IMR-90 (cell line): ENCODE measurements at regions not wholly inside any gene's neighbourhood (a gene's known extent, or its start where the extent isn't known, plus 50 kb on each side); places are given as distances from the start of the nearest gene placed in this dataset.

Experiments used
- ATAC-seq: fragments of 200-7000 bp; cut with Tn5 transposase; 2 replicates; pipeline ENCODE4 v1.9.1; 2020; ENCODE audit warnings: low read depth, mild to moderate bottlenecking, moderate library complexity
- BruUV-seq: library from RNA; stranded (reverse); fragments of 400-500 nt; replicated peaks from 2 replicates; lab custom pipeline; 2021; lab: Mats Ljungman, UMichigan
- CTCF ChIA-PET: fragments of 300-600 bp; formaldehyde crosslinking; extraction: SDS; loops from one replicate; lab custom pipeline; 2021; ENCODE audit warnings: antibody characterized with exemption; lab: Yijun Ruan, JAX
- POLR2A ChIA-PET: fragments of 300-600 bp; sonication (Branson Sonifier 250); formaldehyde crosslinking; loops from one replicate; lab custom pipeline; 2022; ENCODE audit warnings: antibody characterized with exemption; ENCODE audit not compliant: unreplicated experiment; lab: Charles Lee
- DNase-seq: peaks from one replicate; pipeline ENCODE4 v3.0.0; 2013
- H2AFZ ChIP-seq: replicated peaks from 2 replicates; pipeline ENCODE3; 2013; ENCODE audit warnings: low read length, mild to moderate bottlenecking; ENCODE audit not compliant: poor library complexity
- H2AK5ac ChIP-seq: 2 replicates; pipeline ENCODE4 v1.6.1; 2013; ENCODE audit warnings: low read depth, low read length, inconsistent platforms
- H2AK9ac ChIP-seq: replicated peaks from 2 replicates; pipeline ENCODE3; 2013; ENCODE audit warnings: mild to moderate bottlenecking, low read depth, low read length, moderate library complexity; ENCODE audit not compliant: poor library complexity
- H2BK120ac ChIP-seq: 2 replicates; pipeline ENCODE4 v1.6.1; 2013; ENCODE audit warnings: low read depth, low read length, inconsistent platforms
- H2BK15ac ChIP-seq: 3 replicates; pipeline ENCODE4 v1.6.1; 2013; ENCODE audit warnings: low read depth, low read length, inconsistent platforms
- H2BK20ac ChIP-seq: 2 replicates; pipeline ENCODE4 v1.6.1; 2013; ENCODE audit warnings: low read depth, mild to moderate bottlenecking, inconsistent platforms, low read length, moderate library complexity
- H2BK5ac ChIP-seq: 2 replicates; pipeline ENCODE4 v1.6.1; 2013; ENCODE audit warnings: mild to moderate bottlenecking, low read depth, low read length, inconsistent platforms; ENCODE audit not compliant: poor library complexity, severe bottlenecking
- H3K14ac ChIP-seq: replicated peaks from 2 replicates; pipeline ENCODE4 v1.6.1; 2013; ENCODE audit warnings: low read depth, low read length, inconsistent platforms
- H3K18ac ChIP-seq: 2 replicates; pipeline ENCODE4 v1.6.1; 2013; ENCODE audit warnings: low read depth, low read length, control low read depth
- H3K23ac ChIP-seq: 2 replicates; pipeline ENCODE4 v1.6.1; 2013; ENCODE audit warnings: low read depth, low read length, inconsistent platforms
- H3K27ac ChIP-seq: 2 replicates; pipeline ENCODE4 v1.5.1; 2013; ENCODE audit warnings: mild to moderate bottlenecking, control low read depth, low read length; ENCODE audit not compliant: insufficient read depth
- H3K27me3 ChIP-seq: 2 replicates; pipeline ENCODE4 v1.6.1; 2013; ENCODE audit warnings: low read length; ENCODE audit not compliant: control insufficient read depth, insufficient read depth
- H3K36me3 ChIP-seq: 2 replicates; pipeline ENCODE4 v1.6.1; 2013; ENCODE audit warnings: low read length, mixed read lengths; ENCODE audit not compliant: control insufficient read depth, insufficient read depth
- H3K4ac ChIP-seq: 2 replicates; pipeline ENCODE4 v1.6.1; 2013; ENCODE audit warnings: low read depth, low read length, inconsistent platforms
- H3K4me1 ChIP-seq: 2 replicates; pipeline ENCODE4 v1.6.1; 2013; ENCODE audit warnings: low read length, mixed read lengths; ENCODE audit not compliant: control insufficient read depth, insufficient read depth
- H3K4me2 ChIP-seq: 2 replicates; pipeline ENCODE4 v1.6.1; 2013; ENCODE audit warnings: low read depth, mild to moderate bottlenecking, control low read depth, low read length, moderate library complexity
- H3K4me3 ChIP-seq: 2 replicates; pipeline ENCODE4 v1.5.1; 2013; ENCODE audit warnings: low read depth, mild to moderate bottlenecking, control low read depth, low read length, moderate library complexity; ENCODE audit not compliant: insufficient read depth
- H3K56ac ChIP-seq: 2 replicates; pipeline ENCODE4 v1.6.1; 2013; ENCODE audit warnings: low read length, inconsistent platforms; ENCODE audit not compliant: insufficient read depth; ENCODE audit errors: extremely low read depth
- H3K79me1 ChIP-seq, 2 experiments: 2 replicates each; pipeline ENCODE4 v1.6.1; 2013; ENCODE audit warnings: low read length in 2 of 2, inconsistent platforms in 1 of 2, low read depth in 1 of 2
- H3K9ac ChIP-seq: 2 replicates; pipeline ENCODE4 v1.6.1; 2013; ENCODE audit warnings: low read depth, low read length, control low read depth
- H3K9me1 ChIP-seq: 2 replicates; pipeline ENCODE4 v1.6.1; 2013; ENCODE audit warnings: low read length, inconsistent platforms; ENCODE audit not compliant: insufficient read depth
- H3K9me3 ChIP-seq: 2 replicates; pipeline ENCODE4 v1.6.1; 2013; ENCODE audit warnings: low read length; ENCODE audit not compliant: control insufficient read depth, insufficient read depth
- H4K20me1 ChIP-seq: 2 replicates; pipeline ENCODE4 v1.6.1; 2013; ENCODE audit warnings: low read length, inconsistent platforms; ENCODE audit not compliant: insufficient read depth
- H4K5ac ChIP-seq: 2 replicates; pipeline ENCODE4 v1.6.1; 2013; ENCODE audit warnings: mild to moderate bottlenecking, low read depth, low read length, control low read depth
- H4K8ac ChIP-seq, 2 experiments: 2 replicates each; pipeline ENCODE4 v1.6.1; 2013; ENCODE audit warnings: low read depth in 2 of 2, low read length in 2 of 2, control low read depth in 1 of 2, inconsistent platforms in 1 of 2
- H4K91ac ChIP-seq: 2 replicates; pipeline ENCODE4 v1.6.1; 2013; ENCODE audit warnings: low read depth, low read length, inconsistent platforms; ENCODE audit not compliant: insufficient read depth
- BHLHE40 ChIP-seq: fragments of 150-350 bp; IDR thresholded peaks from 2 replicates; pipeline ENCODE4 v1.6.1; 2016; ENCODE audit warnings: mild to moderate bottlenecking, low read depth, low read length
- CEBPB ChIP-seq: IDR thresholded peaks from 2 replicates; pipeline ENCODE4 v1.6.1; 2012; ENCODE audit warnings: low read depth, low read length, improper control_type of control experiment
- CHD1 ChIP-seq: IDR thresholded peaks from 2 replicates; pipeline ENCODE4 v1.6.1; 2012; ENCODE audit warnings: low read depth, low read length, improper control_type of control experiment
- CTCF ChIP-seq: conservative IDR thresholded peaks from 2 replicates; pipeline ENCODE4 v1.5.1; 2012; ENCODE audit warnings: mild to moderate bottlenecking, low read depth, low read length, improper control_type of control experiment
- ELK1 ChIP-seq: fragments of 150-350 bp; IDR thresholded peaks from 2 replicates; pipeline ENCODE4 v1.6.1; 2016; ENCODE audit warnings: low read depth, mild to moderate bottlenecking, low read length, moderate library complexity, borderline replicate concordance
- FOS ChIP-seq: fragments of 150-350 bp; IDR thresholded peaks from 2 replicates; pipeline ENCODE4 v1.6.1; 2016; ENCODE audit warnings: low read depth, low read length
- MAFK ChIP-seq: IDR thresholded peaks from 2 replicates; pipeline ENCODE4 v1.6.1; 2012; ENCODE audit warnings: low read depth, low read length, improper control_type of control experiment
- MAZ ChIP-seq: IDR thresholded peaks from 2 replicates; pipeline ENCODE4 v1.6.1; 2012; ENCODE audit warnings: low read depth, mild to moderate bottlenecking, low read length, improper control_type of control experiment, moderate library complexity, borderline replicate concordance
- MXI1 ChIP-seq: IDR thresholded peaks from 2 replicates; pipeline ENCODE4 v1.6.1; 2012; ENCODE audit warnings: low read depth, mild to moderate bottlenecking, low read length, moderate library complexity, borderline replicate concordance
- NFE2L2 ChIP-seq: fragments of 150-350 bp; IDR thresholded peaks from 2 replicates; pipeline ENCODE4 v1.6.1; 2016; ENCODE audit warnings: low read depth, mild to moderate bottlenecking, low read length
- POLR2A ChIP-seq: IDR thresholded peaks from 2 replicates; pipeline ENCODE4 v1.6.1; 2012; ENCODE audit warnings: mild to moderate bottlenecking, low read depth, low read length
- RAD21 ChIP-seq: IDR thresholded peaks from 2 replicates; pipeline ENCODE4 v1.6.1; 2012; ENCODE audit warnings: low read length, improper control_type of control experiment
- RCOR1 ChIP-seq: IDR thresholded peaks from 2 replicates; pipeline ENCODE4 v1.6.1; 2012; ENCODE audit warnings: mild to moderate bottlenecking, low read length, improper control_type of control experiment; ENCODE audit not compliant: insufficient replicate concordance
- RFX5 ChIP-seq: IDR thresholded peaks from 2 replicates; pipeline ENCODE4 v1.8.0; 2012; ENCODE audit warnings: low read depth, mild to moderate bottlenecking, low read length, moderate library complexity
- SMC3 ChIP-seq: fragments of 150-350 bp; IDR thresholded peaks from 2 replicates; pipeline ENCODE4 v1.6.1; 2016; ENCODE audit warnings: low read depth, mild to moderate bottlenecking, antibody characterized with exemption, low read length, moderate library complexity
- USF2 ChIP-seq: fragments of 150-350 bp; IDR thresholded peaks from 2 replicates; pipeline ENCODE4 v1.6.1; 2017; ENCODE audit warnings: mild to moderate bottlenecking, antibody characterized with exemption, low read length, low read depth
- WGBS, 2 experiments: methylation state at CpG; one replicate each; pipeline versions ENCODE4 v1.1.5 to v1.1.7; 2013; ENCODE audit warnings: missing lambda C conversion rate in 2 of 2; ENCODE audit not compliant: insufficient read length in 1 of 2; ENCODE audit errors: extremely low coverage in 2 of 2; 5-methylcytosine and 5-hydroxymethylcytosine counted together
- dilution Hi-C: fragments of 300-500 bp; cut with HindIII; formaldehyde crosslinking; loops from one replicate; pipeline ENCODE4 v1.14.3; 2018; ENCODE audit warnings: low sequenced_read_pairs; ENCODE audit not compliant: unreplicated experiment
- in situ Hi-C: fragments of 300-500 bp; cut with MboI; formaldehyde crosslinking; loops from 3 replicates; pipeline ENCODE4 v1.14.3; 2019; ENCODE audit warnings: low sequenced_read_pairs, inconsistent platforms, mixed read lengths
- intact Hi-C: fragments of 100-400 bp; cut with micrococcal nuclease; formaldehyde crosslinking; loops from 2 replicates; pipeline ENCODE4 v1.10.0; 2022

GRCh38 chr1:195866781-195867222 is 741.4 kb downstream of the KCNT2 start:
- no peak overlapping the region for H3K27ac ChIP-seq
- H4K20me1 ChIP-seq, result no peaks in the 10 kb centered on the region
- WGBS, 2 experiments, result no CpG with 5 or more reads among the region's 1 CpG
- H4K5ac ChIP-seq, result no peak overlapping the region
- H3K56ac ChIP-seq, result no peak overlapping the region
- no peak overlapping the region for H2BK15ac ChIP-seq
- H3K27me3 ChIP-seq, result no peaks in the 10 kb centered on the region
- no peak overlapping the region for H2AFZ ChIP-seq
- DNase-seq (no peak), ATAC-seq (no peak)
- no peaks in the 10 kb centered on the region for H3K36me3 ChIP-seq
- H2AK5ac ChIP-seq, result no peak overlapping the region
- H3K79me1 ChIP-seq, result no peaks in the 10 kb centered on the region
- TF ChIP-seq FOS (no peak), CHD1 (no peak), MAZ (no peak), BHLHE40 (no peak), CTCF (no peak), MAFK (no peak), USF2 (no peak), SMC3 (no peak), NFE2L2 (no peak), RFX5 (no peak), RCOR1 (no peak), MXI1 (no peak), POLR2A (no peak), ELK1 (no peak), RAD21 (no peak), CEBPB (no peak)
- H3K18ac ChIP-seq, result no peak overlapping the region
- H2BK120ac ChIP-seq, result no peak overlapping the region
- no peak overlapping the region for H3K4me2 ChIP-seq
- intact Hi-C loops (no loop called here), dilution Hi-C loops (no loop called here), in situ Hi-C loops (no loop called here)
- no peaks in the 10 kb centered on the region for H3K9me1 ChIP-seq
- H3K9me3 ChIP-seq, result no peaks in the 10 kb centered on the region
- POLR2A ChIA-PET, result no interaction called here
- no peak overlapping the region for H4K91ac ChIP-seq
- H3K4me1 ChIP-seq, result no peaks in the 10 kb centered on the region
- no peak overlapping the region for H3K4me3 ChIP-seq
- CTCF ChIA-PET, result interaction anchor here (0.6 kb wide), 1 partner anchor 900 kb away, joined by 4 read pairs; no protein-coding TSS in a partner anchor
- no peak overlapping the region for H3K9ac ChIP-seq
- H2BK20ac ChIP-seq, result no peak overlapping the region
- no peak overlapping the region for H3K4ac ChIP-seq
- no peak overlapping the region for H2AK9ac ChIP-seq
- H4K8ac ChIP-seq, result no peak overlapping the region
- no TSS peak for BruUV-seq
- no peak overlapping the region for H2BK5ac ChIP-seq
- no peak overlapping the region for H3K14ac ChIP-seq
- H3K23ac ChIP-seq, result no peak overlapping the region
